ENCODE measurements at regions not wholly inside any gene's neighbourhood (a gene's known extent, or its start where the extent isn't known, plus 50 kb on each side); places are given as distances from the start of the nearest gene placed in this dataset.

DNA sequence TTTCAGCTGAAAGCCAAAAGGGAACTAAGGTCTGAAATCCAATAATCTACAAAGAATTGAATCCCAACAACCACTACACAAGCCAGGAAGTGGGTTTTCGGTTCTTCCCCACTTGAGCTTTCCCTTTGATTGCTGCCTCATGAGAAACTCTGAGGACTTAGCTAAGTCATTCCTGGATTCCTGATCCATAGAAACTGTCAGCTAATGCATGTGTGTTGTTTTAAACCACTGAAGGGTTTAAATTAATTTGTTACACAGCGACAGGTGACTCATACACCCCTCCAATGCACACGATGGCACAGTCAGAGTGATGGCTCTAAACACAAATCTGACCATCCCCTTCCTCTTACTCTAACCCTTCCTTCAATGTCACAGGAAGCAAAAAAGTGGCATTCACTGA is 282.9 kb downstream of the RAB28 start:
- TF ChIP-seq, protein P1, sequence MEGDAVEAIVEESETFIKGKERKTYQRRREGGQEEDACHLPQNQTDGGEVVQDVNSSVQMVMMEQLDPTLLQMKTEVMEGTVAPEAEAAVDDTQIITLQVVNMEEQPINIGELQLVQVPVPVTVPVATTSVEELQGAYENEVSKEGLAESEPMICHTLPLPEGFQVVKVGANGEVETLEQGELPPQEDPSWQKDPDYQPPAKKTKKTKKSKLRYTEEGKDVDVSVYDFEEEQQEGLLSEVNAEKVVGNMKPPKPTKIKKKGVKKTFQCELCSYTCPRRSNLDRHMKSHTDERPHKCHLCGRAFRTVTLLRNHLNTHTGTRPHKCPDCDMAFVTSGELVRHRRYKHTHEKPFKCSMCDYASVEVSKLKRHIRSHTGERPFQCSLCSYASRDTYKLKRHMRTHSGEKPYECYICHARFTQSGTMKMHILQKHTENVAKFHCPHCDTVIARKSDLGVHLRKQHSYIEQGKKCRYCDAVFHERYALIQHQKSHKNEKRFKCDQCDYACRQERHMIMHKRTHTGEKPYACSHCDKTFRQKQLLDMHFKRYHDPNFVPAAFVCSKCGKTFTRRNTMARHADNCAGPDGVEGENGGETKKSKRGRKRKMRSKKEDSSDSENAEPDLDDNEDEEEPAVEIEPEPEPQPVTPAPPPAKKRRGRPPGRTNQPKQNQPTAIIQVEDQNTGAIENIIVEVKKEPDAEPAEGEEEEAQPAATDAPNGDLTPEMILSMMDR (IDR thresholded peaks at IDR 0.05; ENCODE audit: low read depth, low read length, missing control alignments), result no peak
- no peak for DNase-seq (ENCODE audit: extremely low read depth, low read depth)
- no peak overlapping the region for H3K4me3 ChIP-seq (replicated peaks; ENCODE audit: low read depth, low read length)

DNA sequence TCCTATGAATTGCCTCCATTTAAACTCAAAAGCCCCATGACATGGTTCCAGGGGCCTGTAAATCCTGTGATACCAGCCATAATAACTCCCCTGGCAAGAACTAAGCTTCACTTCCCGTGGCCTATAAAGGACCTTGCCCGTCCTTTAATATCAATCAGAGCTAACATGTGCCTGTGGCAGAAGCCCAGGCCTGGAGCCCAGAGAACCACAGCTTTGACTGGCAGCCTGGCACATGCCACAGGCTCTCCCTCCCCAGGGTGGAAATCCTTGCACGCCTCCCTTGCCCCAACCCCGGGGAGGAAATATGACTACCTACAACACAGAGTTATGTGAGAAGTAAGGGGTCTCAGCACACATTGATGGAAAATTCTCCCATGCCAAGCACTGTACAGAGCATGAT is 287.4 kb downstream of the RAB28 start:
- no peak overlapping the region for H3K4me3 ChIP-seq (replicated peaks; ENCODE audit: low read depth, low read length)
- TF ChIP-seq, protein P1 (IDR thresholded peaks at IDR 0.05; ENCODE audit: low read depth, low read length, missing control alignments), result no peak
- DNase-seq (ENCODE audit: extremely low read depth, low read depth), result no peak

DNA sequence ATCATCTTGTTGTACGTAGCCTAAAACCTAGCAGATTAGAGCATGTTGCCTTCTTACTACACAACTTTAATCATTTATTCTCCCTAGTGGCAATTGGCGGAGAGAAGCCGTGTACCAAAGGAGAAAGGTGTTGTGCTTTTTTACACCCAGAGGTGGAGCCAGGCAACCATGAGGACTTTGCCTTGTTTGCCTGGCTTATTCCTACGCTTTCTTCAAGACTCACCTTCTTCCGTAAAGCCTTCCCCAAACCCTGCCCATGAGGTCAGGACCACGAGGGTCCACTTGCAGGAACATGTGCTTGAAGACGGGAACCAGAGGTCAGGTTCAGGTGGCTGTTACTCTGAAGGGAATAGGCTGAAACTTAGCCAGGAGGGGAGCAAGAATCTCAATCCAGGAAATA is 290.5 kb downstream of the RAB28 start:
- H3K4me3 ChIP-seq (replicated peaks; ENCODE audit: low read depth, low read length), result no peak overlapping the region
- TF ChIP-seq, protein P1 (IDR thresholded peaks at IDR 0.05; ENCODE audit: low read depth, low read length, missing control alignments), result no peak
- DNase-seq (ENCODE audit: extremely low read depth, low read depth), result no peak

DNA sequence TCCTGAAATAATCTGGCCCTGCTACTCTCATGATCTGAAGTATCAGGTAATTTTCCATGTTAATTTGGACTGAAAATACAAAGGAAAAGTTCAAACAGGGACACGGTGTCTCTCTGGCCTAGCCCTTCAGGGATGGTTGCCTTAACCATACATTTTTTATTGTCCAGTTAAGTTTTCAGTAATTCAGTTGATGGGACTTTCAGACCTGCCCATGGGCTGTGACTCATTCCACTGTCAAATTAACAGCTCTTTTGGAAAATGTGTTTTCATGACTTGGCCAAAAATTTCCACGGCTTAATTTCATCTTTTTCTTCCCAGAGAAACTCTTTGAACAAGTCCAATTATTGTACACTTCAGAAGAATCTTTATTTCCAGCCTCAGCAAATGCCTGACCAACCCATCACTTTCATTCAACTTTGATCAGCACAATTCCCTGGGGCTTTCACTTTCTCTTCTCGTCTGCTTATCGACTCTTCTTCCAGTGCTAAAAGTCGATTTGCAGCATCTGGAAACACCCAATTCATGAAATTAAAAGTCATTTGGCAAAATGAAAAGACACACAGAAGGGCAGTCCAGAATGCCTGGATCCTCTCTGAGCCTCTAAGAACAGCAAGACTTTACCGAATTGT is 293.9 kb downstream of the RAB28 start:
- no peak for DNase-seq (ENCODE audit: extremely low read depth, low read depth)
- no peak overlapping the region for H3K4me3 ChIP-seq (replicated peaks; ENCODE audit: low read depth, low read length)

GRCh38 chr4:13184199-13184598 is 299.9 kb downstream of the RAB28 start:
- no peak overlapping the region for H3K4me3 ChIP-seq (replicated peaks; ENCODE audit: low read depth, low read length)
- no peak for DNase-seq (ENCODE audit: extremely low read depth, low read depth)
- TF ChIP-seq, protein P1 (IDR thresholded peaks at IDR 0.05; ENCODE audit: low read depth, low read length, missing control alignments), result no peak

More for the DNA sequence above, 293.9 kb downstream of the RAB28 start:
- TF ChIP-seq, protein P1 (IDR thresholded peaks at IDR 0.05; ENCODE audit: low read depth, low read length, missing control alignments), result no peak

DNA sequence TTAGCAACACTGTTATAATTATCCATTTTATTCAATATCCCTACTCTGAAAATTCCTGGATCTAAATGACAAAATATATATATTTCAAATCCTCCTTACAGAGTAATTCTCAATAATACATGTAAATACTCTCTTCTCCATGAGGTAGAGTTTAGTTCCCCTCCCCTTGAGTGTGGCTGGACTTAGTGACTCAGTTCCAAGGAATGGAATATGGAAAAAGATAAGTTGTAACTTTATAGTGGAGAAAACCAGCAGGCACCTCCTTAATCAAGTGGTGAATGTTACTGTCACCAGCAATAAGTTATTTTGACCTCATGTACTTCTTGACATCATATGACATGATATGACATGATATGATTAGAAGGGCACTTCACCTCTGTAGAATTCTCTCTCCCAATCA is 302.0 kb downstream of the RAB28 start:
- H3K4me3 ChIP-seq (replicated peaks; ENCODE audit: low read depth, low read length), result no peak overlapping the region
- DNase-seq (ENCODE audit: extremely low read depth, low read depth), result no peak
- TF ChIP-seq, protein P1 (IDR thresholded peaks at IDR 0.05; ENCODE audit: low read depth, low read length, missing control alignments), result no peak

DNA sequence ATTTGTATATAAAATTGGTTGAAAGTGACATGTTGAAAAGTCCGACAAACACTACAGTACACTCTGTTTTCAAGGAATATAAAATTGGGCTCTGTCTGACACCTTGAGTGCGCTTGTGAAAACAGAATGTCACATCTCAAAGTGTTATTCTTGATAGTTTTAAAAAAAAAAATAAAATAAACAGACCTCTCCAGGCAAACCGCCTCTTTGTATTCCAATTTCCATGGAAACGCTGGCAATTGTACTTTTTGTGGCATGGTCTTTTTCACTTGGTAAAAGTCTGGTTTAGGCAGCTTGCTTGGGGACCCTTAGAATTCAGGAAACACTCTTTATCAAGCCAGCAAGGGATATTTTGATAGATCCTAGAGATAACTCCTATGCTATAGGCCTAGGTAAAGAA is 302.5 kb downstream of the RAB28 start:
- DNase-seq (ENCODE audit: extremely low read depth, low read depth), result no peak
- no peak overlapping the region for H3K4me3 ChIP-seq (replicated peaks; ENCODE audit: low read depth, low read length)
- TF ChIP-seq, protein P1 (IDR thresholded peaks at IDR 0.05; ENCODE audit: low read depth, low read length, missing control alignments), result no peak

Measured in HFF-Myc (cell line).